Adrenal gland (tissue), 9 donors: ENCODE measurements at regions not wholly inside any gene's neighbourhood (a gene's known extent, or its start where the extent isn't known, plus 50 kb on each side); places are given as distances from the start of the nearest gene placed in this dataset.

ENCODE experiments used
- DNase-seq, 7 donors: peaks; one replicate each; pipeline ENCODE4 v3.0.0-alpha.2; 2019 to 2020
- H3K27ac ChIP-seq, 5 donors: fragments of 200-600 bp; sonication (generic) in 4 of 5; 1 replicate in 3 of 5; 2 replicates in 2 of 5; pipeline versions ENCODE4 v1.5.1 to v1.8.0; 2016 to 2020; ENCODE audit warnings: mild to moderate bottlenecking in 1 of 5
- H3K27me3 ChIP-seq: fragments of 200-600 bp; 2 replicates; pipeline ENCODE4 v1.8.0; 2021
- H3K36me3 ChIP-seq, 2 donors: fragments of 200-600 bp; replicated peaks in 1 of 2; 1 replicate in 1 of 2; 2 replicates in 1 of 2; pipeline versions ENCODE4 v1.5.1 to v1.8.0; 2018 to 2022
- H3K4me1 ChIP-seq, 2 donors: fragments of 200-600 bp; replicated peaks in 1 of 2; 1 replicate in 1 of 2; 2 replicates in 1 of 2; pipeline versions ENCODE4 v1.5.1 to v1.8.0; 2018 to 2021
- H3K4me3 ChIP-seq, 4 donors: fragments of 200-600 bp; sonication (generic) in 3 of 4; one replicate each; pipeline ENCODE4 v1.5.1; 2016 to 2018
- H3K9me3 ChIP-seq, 3 donors: fragments of 200-600 bp; sonication (generic) in 1 of 3; replicated peaks in 1 of 3; 1 replicate in 2 of 3; 2 replicates in 1 of 3; pipeline versions ENCODE4 v1.5.1 to v1.8.0; 2016 to 2021
- POLR2A ChIP-seq, 2 donors: fragments of 450-650 bp; IDR thresholded peaks; one replicate each; pipeline ENCODE4 v1.6.1; 2017; ENCODE audit warnings: antibody characterized with exemption in 2 of 2, mild to moderate bottlenecking in 2 of 2, moderate library complexity in 1 of 2
- WGBS, 4 donors: extraction: QIAGEN DNeasy Blood & Tissue Kit in 2 of 4; methylation state at CpG; one replicate each; pipeline versions ENCODE4 v1.1.5 to v1.1.7; 2013 to 2017; 5-methylcytosine and 5-hydroxymethylcytosine counted together
- intact Hi-C, 2 donors: fragments of 100-400 bp; cut with DNase I; formaldehyde crosslinking; loops; one replicate each; pipeline versions ENCODE4 v1.14.1 to v1.15.0; 2022 to 2023
- TF ChIP-seq, protein P1 (sequence below), 6 experiments: fragments of 450-650 bp in 4 of 6; fragments of 200-600 bp in 2 of 6; sonication (generic) in 1 of 6; IDR thresholded peaks; 1 replicate in 5 of 6; 2 replicates in 1 of 6; pipeline versions ENCODE4 v1.5.1 to v1.8.0; 2016 to 2021; ENCODE audit warnings: antibody characterized with exemption in 6 of 6, mild to moderate bottlenecking in 2 of 6, moderate library complexity in 1 of 6
- donor health status: healthy with polysubstance abuse.
- donor health status: Bipolar disorder and iron deficiency.
- donor health status: DM: yes; HTN: yes; CAD: no.
- donor health status: DM: no; HTN: no; CAD: no.
- donor health status: DM: no; HTN: no; CAD: no.

DNA sequence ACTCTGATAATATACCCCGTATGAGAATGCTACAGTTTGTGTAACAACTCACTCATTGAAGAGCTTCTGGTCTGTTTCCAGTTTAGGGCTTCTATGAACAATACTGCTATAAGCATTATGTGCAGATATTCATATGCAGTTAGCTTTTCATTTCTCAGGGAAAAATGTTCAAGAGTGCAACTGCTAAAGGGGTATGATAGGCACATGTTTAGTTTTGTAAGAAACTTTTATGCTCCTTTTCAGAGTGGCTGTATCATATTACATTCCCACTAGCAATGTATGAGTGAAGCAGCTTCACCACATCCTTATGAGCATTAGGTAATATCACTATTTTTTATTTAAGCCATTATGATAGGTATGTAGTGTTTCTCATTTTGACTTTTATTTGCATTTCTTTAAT is 182.6 kb upstream of the CXCL12 start:
- no peaks in the 10 kb centered on the region for H3K9me3 ChIP-seq
- TF ChIP-seq POLR2A (IDR thresholded peaks at IDR 0.05) = no peak
- WGBS, 4 donors = 66 to 76% (median 75%) methylated on average over 1 of the region's 1 CpG
- no peaks in the 10 kb centered on the region for H3K4me1 ChIP-seq
- intact Hi-C loops = no loop called here
- DNase-seq = no peak
- no peak overlapping the region for H3K27ac ChIP-seq
- no peak overlapping the region for H3K4me3 ChIP-seq
- H3K27me3 ChIP-seq = no peaks in the 10 kb centered on the region
- no peaks in the 10 kb centered on the region for H3K36me3 ChIP-seq

GRCh38 chr10:44569193-44570091 is 184.5 kb upstream of the CXCL12 start:
- WGBS, 4 donors = 51 to 62% (median 57%) methylated on average over 5 to 10 of the region's 10 CpGs
- intact Hi-C loops = no loop called here
- peak in 6 of 7 donors; percentile 10 to 60 (median 32) for DNase-seq
- Histone ChIP-seq H3K9me3 (no peaks in the 10 kb centered on the region), H3K27me3 (no peaks in the 10 kb centered on the region), H3K36me3 (no peaks in the 10 kb centered on the region), H3K4me1 (no peaks in the 10 kb centered on the region), H3K4me3 (no peak overlapping the region), H3K27ac (peak overlapping the region in 4 of 5 donors; percentile 19 to 83 (median 30))
- no peak for TF ChIP-seq POLR2A (IDR thresholded peaks at IDR 0.05)
- TF ChIP-seq, protein P1, sequence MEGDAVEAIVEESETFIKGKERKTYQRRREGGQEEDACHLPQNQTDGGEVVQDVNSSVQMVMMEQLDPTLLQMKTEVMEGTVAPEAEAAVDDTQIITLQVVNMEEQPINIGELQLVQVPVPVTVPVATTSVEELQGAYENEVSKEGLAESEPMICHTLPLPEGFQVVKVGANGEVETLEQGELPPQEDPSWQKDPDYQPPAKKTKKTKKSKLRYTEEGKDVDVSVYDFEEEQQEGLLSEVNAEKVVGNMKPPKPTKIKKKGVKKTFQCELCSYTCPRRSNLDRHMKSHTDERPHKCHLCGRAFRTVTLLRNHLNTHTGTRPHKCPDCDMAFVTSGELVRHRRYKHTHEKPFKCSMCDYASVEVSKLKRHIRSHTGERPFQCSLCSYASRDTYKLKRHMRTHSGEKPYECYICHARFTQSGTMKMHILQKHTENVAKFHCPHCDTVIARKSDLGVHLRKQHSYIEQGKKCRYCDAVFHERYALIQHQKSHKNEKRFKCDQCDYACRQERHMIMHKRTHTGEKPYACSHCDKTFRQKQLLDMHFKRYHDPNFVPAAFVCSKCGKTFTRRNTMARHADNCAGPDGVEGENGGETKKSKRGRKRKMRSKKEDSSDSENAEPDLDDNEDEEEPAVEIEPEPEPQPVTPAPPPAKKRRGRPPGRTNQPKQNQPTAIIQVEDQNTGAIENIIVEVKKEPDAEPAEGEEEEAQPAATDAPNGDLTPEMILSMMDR (IDR thresholded peaks at IDR 0.05) = no peak

DNA sequence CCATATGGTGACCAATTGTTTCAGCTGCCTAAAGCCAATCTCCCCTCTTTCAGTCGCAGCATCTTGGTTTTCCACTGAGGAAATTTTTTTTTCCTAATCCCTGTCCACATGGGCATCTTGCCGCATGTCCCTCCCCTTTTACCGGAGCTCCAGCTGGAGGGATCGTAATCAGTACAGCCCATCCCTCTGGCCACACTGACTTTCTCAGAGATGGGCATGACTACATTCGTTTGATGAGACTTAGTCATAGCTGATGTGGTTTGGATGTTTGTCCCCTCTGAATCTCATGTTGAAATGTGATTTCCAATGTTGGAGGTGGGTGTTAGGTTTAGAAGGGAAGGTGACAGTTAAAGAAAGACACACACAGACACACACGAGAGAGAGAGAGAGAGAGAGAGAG is 186.8 kb upstream of the CXCL12 start:
- no peak for DNase-seq
- no peak overlapping the region for H3K27ac ChIP-seq
- no peaks in the 10 kb centered on the region for H3K4me1 ChIP-seq
- H3K27me3 ChIP-seq = no peaks in the 10 kb centered on the region
- intact Hi-C loops = no loop called here
- H3K4me3 ChIP-seq = no peak overlapping the region
- H3K9me3 ChIP-seq = no peaks in the 10 kb centered on the region
- H3K36me3 ChIP-seq = no peaks in the 10 kb centered on the region
- 83 to 89% (median 88%) methylated on average over 6 of the region's 6 CpGs for WGBS, 4 donors
- TF ChIP-seq POLR2A (IDR thresholded peaks at IDR 0.05) = no peak
- TF ChIP-seq, protein P1 (IDR thresholded peaks at IDR 0.05) = no peak

GRCh38 chr10:44572146-44572545 is 187.2 kb upstream of the CXCL12 start:
- TF ChIP-seq, protein P1 (IDR thresholded peaks at IDR 0.05) = no peak
- no peak for TF ChIP-seq POLR2A (IDR thresholded peaks at IDR 0.05)
- Histone ChIP-seq H3K27ac (no peak overlapping the region), H3K36me3 (no peaks in the 10 kb centered on the region), H3K4me3 (no peak overlapping the region), H3K4me1 (no peaks in the 10 kb centered on the region), H3K9me3 (no peaks in the 10 kb centered on the region), H3K27me3 (no peaks in the 10 kb centered on the region)
- DNase-seq = no peak
- intact Hi-C loops = no loop called here
- WGBS, 4 donors = 88 to 94% (median 93%) methylated on average over 3 to 6 of the region's 6 CpGs

- Histone ChIP-seq H3K27ac (no peak overlapping the region), H3K9me3 (no peaks in the 10 kb centered on the region), H3K27me3 (no peaks in the 10 kb centered on the region), H3K4me1 (no peaks in the 10 kb centered on the region), H3K4me3 (no peak overlapping the region), H3K36me3 (no peaks in the 10 kb centered on the region)
- TF ChIP-seq, protein P1 (IDR thresholded peaks at IDR 0.05) = no peak
- TF ChIP-seq POLR2A (IDR thresholded peaks at IDR 0.05) = no peak
- WGBS, 4 donors = 67 to 70% (median 67%) methylated on average over 1 of the region's 1 CpG
- intact Hi-C loops = no loop called here
- DNase-seq = no peak
Observed at GRCh38 chr10:44573821-44574220, 188.9 kb upstream of the CXCL12 start.
